ENCODE measurements at regions not wholly inside any gene's neighbourhood (a gene's known extent, or its start where the extent isn't known, plus 50 kb on each side); places are given as distances from the start of the nearest gene placed in this dataset.
"Not testable (repeated sequence)": the region's sequence is repeated elsewhere in the genome, so short reads cannot be mapped to it uniquely, and the experiment has no call there.

GRCh38 chr5:135153259-135153658 is 119.2 kb upstream of the PITX1 start:
- no peak for DNase-seq (ENCODE audit: extremely low spot score in 2 of 2)
- Histone ChIP-seq H3K4me1 (peaks cover 4% of the 10 kb centered on the region), H3K36me3 (no peaks in the 10 kb centered on the region), H3K4me3 (no peak overlapping the region), H3K27me3 (no peaks in the 10 kb centered on the region), H3K9me3 (no peaks in the 10 kb centered on the region), H3K27ac (no peak overlapping the region)
- intact Hi-C loops (cut with DNase I), result no loop called here
- TF ChIP-seq CTCF (IDR thresholded peaks at IDR 0.05), result no peak
- no peak for TF ChIP-seq POLR2A (IDR thresholded peaks at IDR 0.05)
- no peak for TF ChIP-seq POLR2AphosphoS5 (IDR thresholded peaks at IDR 0.05; ENCODE audit: insufficient read depth in 1 of 2, low read depth in 1 of 2)

GRCh38 chr5:135151660-135152059 is 117.6 kb upstream of the PITX1 start:
- H3K4me3 ChIP-seq; intact Hi-C loops (cut with DNase I); H3K27ac ChIP-seq; H3K9me3 ChIP-seq; H3K27me3 ChIP-seq; H3K4me1 ChIP-seq; H3K36me3 ChIP-seq; DNase-seq (ENCODE audit: extremely low spot score in 2 of 2): not testable (repeated sequence)

GRCh38 chr5:135151256-135151655 is 117.2 kb upstream of the PITX1 start:
- peaks cover 4% of the 10 kb centered on the region for H3K4me1 ChIP-seq
- DNase-seq (ENCODE audit: extremely low spot score in 2 of 2), result peak in 1 of 2 donors; percentile 47
- intact Hi-C loops (cut with DNase I), result no loop called here
- no peak overlapping the region for H3K4me3 ChIP-seq
- no peak overlapping the region for H3K27ac ChIP-seq
- H3K27me3 ChIP-seq, result no peaks in the 10 kb centered on the region
- TF ChIP-seq CTCF (IDR thresholded peaks at IDR 0.05), result no peak
- TF ChIP-seq POLR2AphosphoS5 (IDR thresholded peaks at IDR 0.05; ENCODE audit: insufficient read depth in 1 of 2, low read depth in 1 of 2), result no peak
- no peak for TF ChIP-seq POLR2A (IDR thresholded peaks at IDR 0.05)
- H3K9me3 ChIP-seq, result no peaks in the 10 kb centered on the region
- no peaks in the 10 kb centered on the region for H3K36me3 ChIP-seq

GRCh38 chr5:135150767-135151166 is 116.7 kb upstream of the PITX1 start:
- no peaks in the 10 kb centered on the region for H3K36me3 ChIP-seq
- intact Hi-C loops (cut with DNase I), result no loop called here
- peak in 1 of 2 donors; percentile 69 for DNase-seq (ENCODE audit: extremely low spot score in 2 of 2)
- TF ChIP-seq CTCF (IDR thresholded peaks at IDR 0.05) (no peak), POLR2A (IDR thresholded peaks at IDR 0.05) (no peak), POLR2AphosphoS5 (IDR thresholded peaks at IDR 0.05; ENCODE audit: insufficient read depth in 1 of 2, low read depth in 1 of 2) (no peak)
- H3K4me3 ChIP-seq, result no peak overlapping the region
- H3K27me3 ChIP-seq, result no peaks in the 10 kb centered on the region
- peaks cover 3% of the 10 kb centered on the region for H3K4me1 ChIP-seq
- no peaks in the 10 kb centered on the region for H3K9me3 ChIP-seq
- H3K27ac ChIP-seq, result no peak overlapping the region

GRCh38 chr5:135149956-135150723 is 116.1 kb upstream of the PITX1 start:
- no peak for TF ChIP-seq POLR2AphosphoS5 (IDR thresholded peaks at IDR 0.05; ENCODE audit: insufficient read depth in 1 of 2, low read depth in 1 of 2)
- TF ChIP-seq POLR2A (IDR thresholded peaks at IDR 0.05), result no peak
- TF ChIP-seq CTCF (IDR thresholded peaks at IDR 0.05), result no peak
- intact Hi-C loops (cut with DNase I), result no loop called here
- Histone ChIP-seq H3K36me3 (no peaks in the 10 kb centered on the region), H3K4me3 (no peak overlapping the region), H3K27me3 (no peaks in the 10 kb centered on the region), H3K27ac (no peak overlapping the region), H3K4me1 (no peaks in the 10 kb centered on the region), H3K9me3 (no peaks in the 10 kb centered on the region)
- DNase-seq (ENCODE audit: extremely low spot score in 2 of 2), result peak; percentile 72 to 77

Data from vagina (tissue), 2 donors.